Activated CD4-positive, alpha-beta T cell treated with anti-CD3 and anti-CD28 coated beads, Interleukin-2, amount 10 ng/mL, durations not matched to agents 7 days and 5 days (primary cell): ENCODE measurements at regions not wholly inside any gene's neighbourhood (a gene's known extent, or its start where the extent isn't known, plus 50 kb on each side); places are given as distances from the start of the nearest gene placed in this dataset.
"Not testable (repeated sequence)": the region's sequence is repeated elsewhere in the genome, so short reads cannot be mapped to it uniquely, and the experiment has no call there.

Experiments used
- CTCF ChIA-PET: fragments of 350-600 bp; sonication (Branson Sonifier 250); formaldehyde crosslinking; loops from one replicate; lab custom pipeline; 2021; ENCODE audit warnings: antibody characterized with exemption; lab: Charles Lee
- POLR2A ChIA-PET: fragments of 350-600 bp; sonication (Branson Sonifier 250); formaldehyde crosslinking; loops from one replicate; lab custom pipeline; 2021; ENCODE audit warnings: antibody characterized with exemption; lab: Charles Lee
- DNase-seq: peaks from one replicate; pipeline ENCODE4 v3.0.0-alpha.2; 2020
- H3K27ac Mint-ChIP-seq: one replicate; pipeline ENCODE4 v1.8.0; 2021; ENCODE audit warnings: mild to moderate bottlenecking, moderate library complexity, mixed read lengths
- H3K27me3 Mint-ChIP-seq: one replicate; pipeline ENCODE4 v1.8.0; 2021; ENCODE audit warnings: mixed read lengths
- H3K36me3 Mint-ChIP-seq: one replicate; pipeline ENCODE4 v1.8.0; 2021; ENCODE audit warnings: low read depth, mixed read lengths
- H3K4me1 Mint-ChIP-seq: one replicate; pipeline ENCODE4 v1.8.0; 2021; ENCODE audit warnings: mixed read lengths
- H3K4me3 Mint-ChIP-seq: one replicate; pipeline ENCODE4 v1.8.0; 2021; ENCODE audit warnings: mild to moderate bottlenecking, moderate library complexity, mixed read lengths
- H3K9me3 Mint-ChIP-seq: one replicate; pipeline ENCODE4 v1.8.0; 2021; ENCODE audit warnings: mixed read lengths

GRCh38 chr4:154036856-154037255 is 248.0 kb upstream of the SFRP2 start:
- Mint-ChIP-seq H3K27ac (no peak overlapping the region), H3K27me3 (peaks cover 5% of the 10 kb centered on the region), H3K36me3 (no peaks in the 10 kb centered on the region), H3K9me3 (peaks cover 3% of the 10 kb centered on the region), H3K4me3 (no peak overlapping the region), H3K4me1 (no peaks in the 10 kb centered on the region)
- no peak for DNase-seq
- CTCF ChIA-PET = no interaction called here
- POLR2A ChIA-PET = no interaction called here

DNA sequence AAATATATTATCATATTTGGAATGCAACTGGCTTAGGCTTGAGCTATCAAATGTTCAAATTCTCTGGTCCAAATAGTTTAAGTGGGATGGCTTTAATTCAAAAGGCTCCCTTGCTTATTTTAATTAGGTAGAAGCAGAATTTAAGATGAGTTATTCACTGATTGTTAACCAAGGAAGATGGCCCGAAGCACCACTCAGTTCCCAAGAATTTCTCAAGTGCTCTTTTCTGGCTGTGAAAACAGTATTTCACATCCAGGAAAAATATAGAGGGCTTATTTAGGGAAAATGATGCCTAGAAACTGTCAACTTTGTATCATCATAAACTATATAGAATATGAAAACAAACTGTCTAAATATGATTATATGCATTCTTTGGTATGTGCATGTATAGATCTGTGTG is 246.5 kb upstream of the SFRP2 start:
- Mint-ChIP-seq H3K27ac (no peak overlapping the region), H3K36me3 (no peaks in the 10 kb centered on the region), H3K4me1 (no peaks in the 10 kb centered on the region), H3K27me3 (peaks cover 7% of the 10 kb centered on the region), H3K9me3 (peaks cover 3% of the 10 kb centered on the region), H3K4me3 (no peak overlapping the region)
- ChIA-PET CTCF (no interaction called here), POLR2A (no interaction called here)
- DNase-seq = no peak

DNA sequence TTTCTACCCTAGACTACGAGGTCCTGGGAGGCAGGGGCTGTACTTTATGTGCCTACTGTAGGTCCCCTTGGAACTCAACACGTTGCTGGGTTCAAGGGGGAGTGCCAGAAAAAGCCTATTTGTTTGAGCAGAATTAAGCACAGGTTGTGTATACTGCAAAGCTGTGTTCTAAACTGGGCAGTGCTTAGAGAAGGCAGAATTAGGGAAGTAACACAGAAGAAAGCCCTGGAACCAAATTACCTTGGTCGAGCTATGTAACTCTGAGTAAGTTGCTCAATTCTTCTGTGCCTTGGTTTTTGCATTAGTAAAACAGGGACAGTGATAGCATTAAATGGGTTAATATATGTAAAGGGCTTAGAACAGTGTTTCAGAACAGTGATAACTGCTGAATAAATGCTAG is 245.0 kb upstream of the SFRP2 start:
- H3K36me3 Mint-ChIP-seq = no peaks in the 10 kb centered on the region
- POLR2A ChIA-PET = no interaction called here
- CTCF ChIA-PET = no interaction called here
- no peak overlapping the region for H3K27ac Mint-ChIP-seq
- peaks cover 7% of the 10 kb centered on the region for H3K27me3 Mint-ChIP-seq
- no peak overlapping the region for H3K4me3 Mint-ChIP-seq
- DNase-seq = no peak
- H3K9me3 Mint-ChIP-seq = peaks cover 3% of the 10 kb centered on the region
- H3K4me1 Mint-ChIP-seq = no peaks in the 10 kb centered on the region

- H3K4me1 Mint-ChIP-seq = no peaks in the 10 kb centered on the region
- H3K27ac Mint-ChIP-seq = no peak overlapping the region
- H3K4me3 Mint-ChIP-seq = no peak overlapping the region
- H3K36me3 Mint-ChIP-seq = no peaks in the 10 kb centered on the region
- H3K9me3 Mint-ChIP-seq = peaks cover 3% of the 10 kb centered on the region
- H3K27me3 Mint-ChIP-seq = peaks cover 9% of the 10 kb centered on the region
- ChIA-PET POLR2A (no interaction called here), CTCF (no interaction called here)
- no peak for DNase-seq
These were observed 244.0 kb upstream of the SFRP2 start for GRCh38 chr4:154032914-154033313.

DNA sequence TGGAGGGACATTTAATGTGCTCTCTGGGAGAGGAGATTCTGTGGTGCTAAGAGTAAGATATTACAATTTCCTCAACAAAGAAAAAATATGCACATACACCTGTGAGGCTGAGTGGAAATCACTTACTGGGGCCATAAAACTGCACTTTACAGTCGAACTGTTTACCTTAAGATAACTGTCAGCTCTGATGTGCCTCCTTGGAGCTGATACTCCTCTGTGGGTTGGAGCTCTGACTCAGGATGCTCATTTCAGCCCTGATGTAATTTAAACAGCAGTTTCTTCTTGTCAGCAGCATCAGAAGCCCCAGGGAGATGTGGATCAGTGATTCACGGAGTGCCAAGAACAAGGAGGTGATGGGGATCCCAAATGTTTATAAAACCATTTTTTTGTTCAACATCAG is 241.9 kb upstream of the SFRP2 start:
- H3K36me3 Mint-ChIP-seq = no peaks in the 10 kb centered on the region
- ChIA-PET CTCF (no interaction called here), POLR2A (no interaction called here)
- H3K27ac Mint-ChIP-seq = no peak overlapping the region
- H3K4me1 Mint-ChIP-seq = no peaks in the 10 kb centered on the region
- H3K9me3 Mint-ChIP-seq = peaks cover 3% of the 10 kb centered on the region
- DNase-seq = no peak
- peaks cover 14% of the 10 kb centered on the region for H3K27me3 Mint-ChIP-seq
- no peak overlapping the region for H3K4me3 Mint-ChIP-seq

GRCh38 chr4:154030152-154030551 is 241.3 kb upstream of the SFRP2 start:
- H3K4me1 Mint-ChIP-seq = no peaks in the 10 kb centered on the region
- POLR2A ChIA-PET = no interaction called here
- H3K27me3 Mint-ChIP-seq = peaks cover 16% of the 10 kb centered on the region
- peaks cover 3% of the 10 kb centered on the region for H3K9me3 Mint-ChIP-seq
- no peak overlapping the region for H3K4me3 Mint-ChIP-seq
- CTCF ChIA-PET = no interaction called here
- H3K36me3 Mint-ChIP-seq = no peaks in the 10 kb centered on the region
- no peak overlapping the region for H3K27ac Mint-ChIP-seq
- DNase-seq = no peak

- Mint-ChIP-seq H3K27me3 (peaks cover 19% of the 10 kb centered on the region), H3K36me3 (no peaks in the 10 kb centered on the region), H3K4me3 (no peak overlapping the region), H3K9me3 (peaks cover 3% of the 10 kb centered on the region), H3K27ac (no peak overlapping the region), H3K4me1 (no peaks in the 10 kb centered on the region)
- CTCF ChIA-PET = no interaction called here
- POLR2A ChIA-PET = no interaction called here
- no peak for DNase-seq
These were observed 240.3 kb upstream of the SFRP2 start for GRCh38 chr4:154029171-154029570.

DNA sequence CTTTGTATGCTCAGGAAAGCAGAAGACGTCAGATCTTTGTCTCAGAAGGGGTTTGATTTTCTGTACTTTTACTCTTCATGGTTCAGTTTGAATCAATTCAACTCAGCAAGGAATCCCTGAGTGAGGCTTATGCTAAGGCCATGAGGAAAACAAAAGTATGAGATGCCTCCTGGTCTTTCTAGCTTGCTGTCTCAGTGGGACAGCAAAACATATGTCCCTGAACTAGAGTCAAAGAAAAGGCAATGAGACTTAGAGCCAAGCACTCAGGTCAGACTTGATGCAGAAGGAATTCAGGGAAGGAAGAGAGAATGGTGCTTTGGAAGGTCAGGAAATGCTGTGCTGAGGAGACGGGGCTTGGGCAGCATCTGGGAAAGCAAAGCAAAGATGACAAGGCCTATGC is 236.2 kb upstream of the SFRP2 start:
- H3K9me3 Mint-ChIP-seq = no peaks in the 10 kb centered on the region
- no peak overlapping the region for H3K4me3 Mint-ChIP-seq
- no peak overlapping the region for H3K27ac Mint-ChIP-seq
- H3K36me3 Mint-ChIP-seq = no peaks in the 10 kb centered on the region
- ChIA-PET POLR2A (no interaction called here), CTCF (no interaction called here)
- no peaks in the 10 kb centered on the region for H3K4me1 Mint-ChIP-seq
- no peak for DNase-seq
- H3K27me3 Mint-ChIP-seq = peaks cover 13% of the 10 kb centered on the region

DNA sequence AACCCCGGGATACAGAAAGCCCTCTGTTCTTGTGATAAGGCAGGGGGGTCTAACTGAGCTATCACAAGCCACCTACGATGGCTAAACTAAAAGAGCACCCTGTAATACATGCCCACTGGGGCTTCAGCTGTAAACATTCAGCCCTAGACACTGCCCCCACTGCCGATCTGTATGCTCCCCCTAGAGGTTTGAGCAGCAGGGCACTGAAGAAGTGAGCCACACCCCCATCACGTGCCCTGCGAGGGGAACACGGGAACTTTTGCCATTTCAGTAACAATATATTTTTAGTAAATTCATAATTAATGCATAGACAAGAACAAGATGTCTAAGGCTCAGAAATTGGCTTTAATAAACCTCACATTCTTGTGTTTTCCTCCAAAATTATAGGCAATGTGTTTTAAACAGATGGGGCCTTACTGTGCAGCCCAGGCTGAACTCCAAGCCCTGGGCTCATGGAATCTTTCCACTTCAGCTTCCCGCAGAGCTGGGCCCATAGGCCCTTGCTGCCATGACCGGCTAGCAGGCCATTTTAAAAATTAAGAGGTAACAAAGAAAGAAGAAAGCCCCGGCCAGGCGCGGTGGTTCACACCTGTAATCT is 235.3 kb upstream of the SFRP2 start:
- CTCF ChIA-PET = no interaction called here
- Mint-ChIP-seq H3K27ac (no peak overlapping the region), H3K4me3 (no peak overlapping the region), H3K27me3 (peaks cover 13% of the 10 kb centered on the region), H3K4me1 (no peaks in the 10 kb centered on the region), H3K9me3 (no peaks in the 10 kb centered on the region), H3K36me3 (no peaks in the 10 kb centered on the region)
- POLR2A ChIA-PET = no interaction called here
- peak; percentile 7 for DNase-seq

DNA sequence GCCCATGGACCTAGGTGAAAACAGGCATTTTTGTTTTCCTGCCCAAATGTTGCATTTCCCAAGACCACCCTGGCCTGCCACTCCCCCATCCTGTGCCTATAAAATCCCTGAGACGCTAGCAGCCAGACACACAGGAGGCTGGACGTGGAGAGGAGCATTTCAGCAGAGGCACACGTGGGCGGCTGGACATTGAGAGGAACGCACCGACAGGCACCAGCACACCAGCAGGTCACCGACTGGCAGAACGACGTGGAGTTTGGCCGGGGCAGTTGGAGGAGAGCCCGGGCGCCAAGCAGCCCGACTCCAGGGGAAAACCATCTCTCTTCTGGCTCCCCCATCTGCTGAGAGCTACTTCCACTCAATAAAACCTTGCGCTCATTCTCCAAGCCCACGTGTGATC is 234.8 kb upstream of the SFRP2 start:
- H3K36me3 Mint-ChIP-seq, H3K27ac Mint-ChIP-seq, DNase-seq, H3K4me1 Mint-ChIP-seq, POLR2A ChIA-PET, CTCF ChIA-PET, H3K4me3 Mint-ChIP-seq, H3K9me3 Mint-ChIP-seq: not testable (repeated sequence)
- H3K27me3 Mint-ChIP-seq = peaks cover 16% of the 10 kb centered on the region

- H3K9me3 Mint-ChIP-seq = no peaks in the 10 kb centered on the region
- H3K27ac Mint-ChIP-seq = no peak overlapping the region
- no peaks in the 10 kb centered on the region for H3K4me1 Mint-ChIP-seq
- H3K36me3 Mint-ChIP-seq = no peaks in the 10 kb centered on the region
- no peak overlapping the region for H3K4me3 Mint-ChIP-seq
- peaks cover 6% of the 10 kb centered on the region for H3K27me3 Mint-ChIP-seq
- ChIA-PET CTCF (no interaction called here), POLR2A (no interaction called here)
- no peak for DNase-seq
These were observed 230.9 kb upstream of the SFRP2 start for GRCh38 chr4:154019811-154020210.

GRCh38 chr4:154018659-154019058 is 229.8 kb upstream of the SFRP2 start:
- DNase-seq = peak; percentile 8
- Mint-ChIP-seq H3K4me3 (no peak overlapping the region), H3K27ac (no peak overlapping the region), H3K27me3 (peaks cover 8% of the 10 kb centered on the region), H3K4me1 (no peaks in the 10 kb centered on the region), H3K9me3 (no peaks in the 10 kb centered on the region), H3K36me3 (no peaks in the 10 kb centered on the region)
- ChIA-PET CTCF (no interaction called here), POLR2A (no interaction called here)

DNA sequence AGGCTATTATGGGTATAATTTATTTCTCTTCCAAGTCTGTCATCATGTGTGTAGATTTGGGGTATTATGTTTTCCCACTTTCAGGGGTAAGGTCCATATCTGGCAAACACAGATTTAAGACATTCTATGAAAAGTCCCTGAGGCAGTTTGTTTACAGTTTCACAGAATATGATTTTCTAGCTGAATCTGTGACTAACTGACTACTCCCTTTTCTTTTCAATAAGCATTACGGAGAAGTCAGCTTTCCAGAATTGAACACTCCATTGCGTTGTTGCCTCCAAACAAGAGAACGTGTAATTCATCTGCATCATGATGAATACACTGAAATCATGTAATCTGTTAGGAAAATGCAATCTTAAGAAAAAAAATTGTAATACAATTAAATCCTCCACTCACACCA is 226.7 kb upstream of the SFRP2 start:
- H3K27me3 Mint-ChIP-seq = peaks cover 8% of the 10 kb centered on the region
- CTCF ChIA-PET = no interaction called here
- no peak overlapping the region for H3K4me3 Mint-ChIP-seq

More for the DNA sequence above, 226.7 kb upstream of the SFRP2 start:
- H3K36me3 Mint-ChIP-seq = no peaks in the 10 kb centered on the region
- no peaks in the 10 kb centered on the region for H3K9me3 Mint-ChIP-seq
- POLR2A ChIA-PET = no interaction called here
- H3K27ac Mint-ChIP-seq = no peak overlapping the region
- no peaks in the 10 kb centered on the region for H3K4me1 Mint-ChIP-seq
- no peak for DNase-seq
